GM18505 (cell line): ENCODE measurements at regions not wholly inside any gene's neighbourhood (a gene's known extent, or its start where the extent isn't known, plus 50 kb on each side); places are given as distances from the start of the nearest gene placed in this dataset.

Source experiments
- ATAC-seq: cut with Tn5 transposase; IDR thresholded peaks from one replicate; pipeline ENCODE4 v1.9.1; 2021; ENCODE audit not compliant: unreplicated experiment
- POLR2A ChIP-seq: IDR thresholded peaks from 4 replicates; pipeline ENCODE4 v1.6.1; 2011; ENCODE audit warnings: borderline replicate concordance; ENCODE audit not compliant: insufficient read depth, insufficient read length; ENCODE audit errors: extremely low read depth

GRCh38 chr15:62883938-62884479 is 158.5 kb upstream of the TPM1 start:
- no peak for ATAC-seq
- TF ChIP-seq POLR2A, result no peak

- no peak for ATAC-seq
- TF ChIP-seq POLR2A, result no peak
These were observed 156.0 kb upstream of the TPM1 start for GRCh38 chr15:62886431-62887071.

GRCh38 chr15:62887113-62887570 is 155.4 kb upstream of the TPM1 start:
- ATAC-seq, result no peak
- TF ChIP-seq POLR2A, result no peak

GRCh38 chr15:62888623-62889022 is 153.9 kb upstream of the TPM1 start:
- no peak for TF ChIP-seq POLR2A
- ATAC-seq, result no peak

- no peak for TF ChIP-seq POLR2A
These were observed 153.3 kb upstream of the TPM1 start for GRCh38 chr15:62889141-62889661.

GRCh38 chr15:62889734-62890505 is 152.6 kb upstream of the TPM1 start:
- no peak for ATAC-seq

More at GRCh38 chr15:62889141-62889661, 153.3 kb upstream of the TPM1 start:
- ATAC-seq, result no peak

GRCh38 chr15:62894322-62895085 is 148.0 kb upstream of the TPM1 start:
- ATAC-seq, result no peak
- TF ChIP-seq POLR2A, result no peak

More at GRCh38 chr15:62889734-62890505, 152.6 kb upstream of the TPM1 start:
- no peak for TF ChIP-seq POLR2A

GRCh38 chr15:62895139-62895866 is 147.2 kb upstream of the TPM1 start:
- ATAC-seq, result no peak
- no peak for TF ChIP-seq POLR2A

GRCh38 chr15:62895905-62896316 is 146.6 kb upstream of the TPM1 start:
- ATAC-seq, result no peak
- TF ChIP-seq POLR2A, result no peak

GRCh38 chr15:62896380-62896866 is 146.1 kb upstream of the TPM1 start:
- no peak for TF ChIP-seq POLR2A
- no peak for ATAC-seq

GRCh38 chr15:62896969-62897486 is 145.5 kb upstream of the TPM1 start:
- no peak for ATAC-seq
- no peak for TF ChIP-seq POLR2A

GRCh38 chr15:62897634-62898033 is 144.9 kb upstream of the TPM1 start:
- no peak for TF ChIP-seq POLR2A
- ATAC-seq, result no peak

- no peak for TF ChIP-seq POLR2A
- no peak for ATAC-seq
These were observed 143.5 kb upstream of the TPM1 start for GRCh38 chr15:62899090-62899493.
